ENCODE measurements at regions not wholly inside any gene's neighbourhood (a gene's known extent, or its start where the extent isn't known, plus 50 kb on each side); places are given as distances from the start of the nearest gene placed in this dataset.

DNA sequence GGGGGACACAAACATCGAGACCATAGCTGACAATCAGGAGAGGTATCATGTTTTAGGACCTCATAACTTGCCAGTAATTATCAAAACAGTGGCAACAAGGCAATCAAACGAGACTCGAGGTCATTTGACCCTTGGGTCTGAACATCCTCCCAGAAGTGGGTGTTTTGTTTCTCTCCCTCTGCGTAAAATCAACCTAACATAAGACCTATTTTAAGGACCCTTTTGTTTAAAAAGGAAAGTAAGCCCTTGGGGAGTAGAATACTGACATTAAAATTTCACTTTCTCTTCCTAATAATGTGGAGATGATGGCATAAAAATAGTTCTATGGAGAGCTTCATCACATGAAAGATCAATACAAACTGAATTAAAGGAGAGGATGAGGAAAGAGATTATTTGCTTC is 106.2 kb upstream of the PUDP start:
- intact Hi-C loops (cut with micrococcal nuclease; ENCODE audit: unreplicated experiment), result no loop called here
- POLR2A ChIA-PET, result no interaction called here
- Histone ChIP-seq H3K4me2 (ENCODE audit: low read depth, low read length) (no peak overlapping the region), H3K9me3 (ENCODE audit: low read length) (no peaks in the 10 kb centered on the region), H2AFZ (ENCODE audit: low read length) (no peak overlapping the region), H3K4me1 (ENCODE audit: insufficient read depth, low read length) (no peaks in the 10 kb centered on the region), H3K27ac (ENCODE audit: extremely low read length, insufficient read depth, low read length) (no peak overlapping the region), H3K4me3 (replicated peaks in 1 of 3; ENCODE audit: insufficient read depth in 1 of 3, low read depth in 2 of 3, low read length in 3 of 3) (no peak overlapping the region), H3K27me3 (ENCODE audit: control insufficient read depth in 1 of 2, insufficient read depth in 2 of 2, low read length in 2 of 2) (no peaks in the 10 kb centered on the region), H3K79me2 (ENCODE audit: insufficient read depth, low read length) (no peaks in the 10 kb centered on the region), H4K20me1 (ENCODE audit: insufficient read depth, low read length) (no peaks in the 10 kb centered on the region), H3K36me3 (replicated peaks in 1 of 2; ENCODE audit: control insufficient read depth in 1 of 2, insufficient read depth in 2 of 2, low read length in 2 of 2) (no peaks in the 10 kb centered on the region), H3K9ac (ENCODE audit: insufficient read depth, low read depth, low read length) (no peak overlapping the region)
- FAIRE-seq (no peak), ATAC-seq (no peak), DNase-seq (ENCODE audit: low spot score) (no peak)
- BruUV-seq (replicated peaks), result no TSS peak
- 96% methylated on average over 3 of the region's 4 CpGs for WGBS (ENCODE audit: low lambda C conversion rate)
- CTCF ChIA-PET (ENCODE audit: low intra/inter-chr PET ratio, low total read pairs), result no interaction called here
- in situ Hi-C loops (cut with HindIII; ENCODE audit: extremely low pct_ligation_motif_present, low pct_unique_long_range_greater_than_20kb), result no loop called here
- TF ChIP-seq ZNF292 (CRISPR knock-in tag; IDR thresholded peaks at IDR 0.05; ENCODE audit: borderline replicate concordance, low read depth) (no peak), SMARCE1 (IDR thresholded peaks at IDR 0.05; ENCODE audit: borderline replicate concordance) (no peak), IRX3 (CRISPR knock-in tag; IDR thresholded peaks at IDR 0.05; ENCODE audit: borderline replicate concordance, low read depth) (no peak), TARDBP (CRISPR knock-in tag; IDR thresholded peaks at IDR 0.05) (no peak), ARNT (IDR thresholded peaks at IDR 0.05) (no peak), EP300 (IDR thresholded peaks at IDR 0.05; ENCODE audit: low read depth in 2 of 2, low read length in 2 of 2) (no peak), EP300 (CRISPR knock-in tag; IDR thresholded peaks at IDR 0.05; ENCODE audit: borderline replicate concordance) (no peak), TCF7L2 (IDR thresholded peaks at IDR 0.05; ENCODE audit: low read depth, low read length) (no peak), SP2 (CRISPR knock-in tag; IDR thresholded peaks at IDR 0.05) (no peak)

DNA sequence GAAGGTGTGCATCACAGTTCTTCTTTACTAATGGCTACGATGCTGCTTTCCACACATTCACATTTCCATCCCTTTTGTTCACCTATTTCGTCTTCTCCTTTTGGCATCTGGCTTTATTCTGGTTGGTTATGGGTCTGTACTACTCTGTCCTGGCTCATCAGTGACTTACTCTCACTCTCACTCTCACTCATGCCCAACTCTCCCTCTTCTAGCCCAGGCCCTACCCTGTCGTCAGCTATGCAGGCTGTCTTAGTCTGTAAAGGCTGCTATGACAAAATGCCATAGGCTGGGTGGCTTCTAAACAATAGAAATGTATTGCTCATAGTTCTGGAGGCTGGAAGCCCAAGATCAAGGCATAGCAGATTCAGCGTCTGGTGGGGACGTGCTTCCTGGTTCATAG is 105.6 kb upstream of the PUDP start:
- Histone ChIP-seq H3K9me3 (ENCODE audit: low read length) (no peaks in the 10 kb centered on the region), H3K4me3 (replicated peaks in 1 of 3; ENCODE audit: insufficient read depth in 1 of 3, low read depth in 2 of 3, low read length in 3 of 3) (no peak overlapping the region), H3K79me2 (ENCODE audit: insufficient read depth, low read length) (no peaks in the 10 kb centered on the region), H4K20me1 (ENCODE audit: insufficient read depth, low read length) (no peaks in the 10 kb centered on the region), H3K36me3 (replicated peaks in 1 of 2; ENCODE audit: control insufficient read depth in 1 of 2, insufficient read depth in 2 of 2, low read length in 2 of 2) (no peaks in the 10 kb centered on the region), H2AFZ (ENCODE audit: low read length) (no peak overlapping the region), H3K27ac (ENCODE audit: extremely low read length, insufficient read depth, low read length) (no peak overlapping the region), H3K27me3 (ENCODE audit: control insufficient read depth in 1 of 2, insufficient read depth in 2 of 2, low read length in 2 of 2) (no peaks in the 10 kb centered on the region), H3K4me1 (ENCODE audit: insufficient read depth, low read length) (no peaks in the 10 kb centered on the region), H3K9ac (ENCODE audit: insufficient read depth, low read depth, low read length) (no peak overlapping the region), H3K4me2 (ENCODE audit: low read depth, low read length) (no peak overlapping the region)
- no peak for FAIRE-seq
- intact Hi-C loops (cut with micrococcal nuclease; ENCODE audit: unreplicated experiment) (no loop called here), in situ Hi-C loops (cut with HindIII; ENCODE audit: extremely low pct_ligation_motif_present, low pct_unique_long_range_greater_than_20kb) (no loop called here)
- 89% methylated on average over 3 of the region's 5 CpGs for WGBS (ENCODE audit: low lambda C conversion rate)
- ChIA-PET CTCF (ENCODE audit: low intra/inter-chr PET ratio, low total read pairs) (no interaction called here), POLR2A (no interaction called here)
- DNase-seq (ENCODE audit: low spot score), result no peak
- ATAC-seq, result no peak
- no TSS peak for BruUV-seq (replicated peaks)
- TF ChIP-seq TAF1 (CRISPR knock-in tag; IDR thresholded peaks at IDR 0.05) (no peak), ZNF451 (CRISPR knock-in tag; IDR thresholded peaks at IDR 0.05) (no peak), ZNF235 (CRISPR knock-in tag; IDR thresholded peaks at IDR 0.05; ENCODE audit: borderline replicate concordance) (no peak)
- TF ChIP-seq, protein P1, sequence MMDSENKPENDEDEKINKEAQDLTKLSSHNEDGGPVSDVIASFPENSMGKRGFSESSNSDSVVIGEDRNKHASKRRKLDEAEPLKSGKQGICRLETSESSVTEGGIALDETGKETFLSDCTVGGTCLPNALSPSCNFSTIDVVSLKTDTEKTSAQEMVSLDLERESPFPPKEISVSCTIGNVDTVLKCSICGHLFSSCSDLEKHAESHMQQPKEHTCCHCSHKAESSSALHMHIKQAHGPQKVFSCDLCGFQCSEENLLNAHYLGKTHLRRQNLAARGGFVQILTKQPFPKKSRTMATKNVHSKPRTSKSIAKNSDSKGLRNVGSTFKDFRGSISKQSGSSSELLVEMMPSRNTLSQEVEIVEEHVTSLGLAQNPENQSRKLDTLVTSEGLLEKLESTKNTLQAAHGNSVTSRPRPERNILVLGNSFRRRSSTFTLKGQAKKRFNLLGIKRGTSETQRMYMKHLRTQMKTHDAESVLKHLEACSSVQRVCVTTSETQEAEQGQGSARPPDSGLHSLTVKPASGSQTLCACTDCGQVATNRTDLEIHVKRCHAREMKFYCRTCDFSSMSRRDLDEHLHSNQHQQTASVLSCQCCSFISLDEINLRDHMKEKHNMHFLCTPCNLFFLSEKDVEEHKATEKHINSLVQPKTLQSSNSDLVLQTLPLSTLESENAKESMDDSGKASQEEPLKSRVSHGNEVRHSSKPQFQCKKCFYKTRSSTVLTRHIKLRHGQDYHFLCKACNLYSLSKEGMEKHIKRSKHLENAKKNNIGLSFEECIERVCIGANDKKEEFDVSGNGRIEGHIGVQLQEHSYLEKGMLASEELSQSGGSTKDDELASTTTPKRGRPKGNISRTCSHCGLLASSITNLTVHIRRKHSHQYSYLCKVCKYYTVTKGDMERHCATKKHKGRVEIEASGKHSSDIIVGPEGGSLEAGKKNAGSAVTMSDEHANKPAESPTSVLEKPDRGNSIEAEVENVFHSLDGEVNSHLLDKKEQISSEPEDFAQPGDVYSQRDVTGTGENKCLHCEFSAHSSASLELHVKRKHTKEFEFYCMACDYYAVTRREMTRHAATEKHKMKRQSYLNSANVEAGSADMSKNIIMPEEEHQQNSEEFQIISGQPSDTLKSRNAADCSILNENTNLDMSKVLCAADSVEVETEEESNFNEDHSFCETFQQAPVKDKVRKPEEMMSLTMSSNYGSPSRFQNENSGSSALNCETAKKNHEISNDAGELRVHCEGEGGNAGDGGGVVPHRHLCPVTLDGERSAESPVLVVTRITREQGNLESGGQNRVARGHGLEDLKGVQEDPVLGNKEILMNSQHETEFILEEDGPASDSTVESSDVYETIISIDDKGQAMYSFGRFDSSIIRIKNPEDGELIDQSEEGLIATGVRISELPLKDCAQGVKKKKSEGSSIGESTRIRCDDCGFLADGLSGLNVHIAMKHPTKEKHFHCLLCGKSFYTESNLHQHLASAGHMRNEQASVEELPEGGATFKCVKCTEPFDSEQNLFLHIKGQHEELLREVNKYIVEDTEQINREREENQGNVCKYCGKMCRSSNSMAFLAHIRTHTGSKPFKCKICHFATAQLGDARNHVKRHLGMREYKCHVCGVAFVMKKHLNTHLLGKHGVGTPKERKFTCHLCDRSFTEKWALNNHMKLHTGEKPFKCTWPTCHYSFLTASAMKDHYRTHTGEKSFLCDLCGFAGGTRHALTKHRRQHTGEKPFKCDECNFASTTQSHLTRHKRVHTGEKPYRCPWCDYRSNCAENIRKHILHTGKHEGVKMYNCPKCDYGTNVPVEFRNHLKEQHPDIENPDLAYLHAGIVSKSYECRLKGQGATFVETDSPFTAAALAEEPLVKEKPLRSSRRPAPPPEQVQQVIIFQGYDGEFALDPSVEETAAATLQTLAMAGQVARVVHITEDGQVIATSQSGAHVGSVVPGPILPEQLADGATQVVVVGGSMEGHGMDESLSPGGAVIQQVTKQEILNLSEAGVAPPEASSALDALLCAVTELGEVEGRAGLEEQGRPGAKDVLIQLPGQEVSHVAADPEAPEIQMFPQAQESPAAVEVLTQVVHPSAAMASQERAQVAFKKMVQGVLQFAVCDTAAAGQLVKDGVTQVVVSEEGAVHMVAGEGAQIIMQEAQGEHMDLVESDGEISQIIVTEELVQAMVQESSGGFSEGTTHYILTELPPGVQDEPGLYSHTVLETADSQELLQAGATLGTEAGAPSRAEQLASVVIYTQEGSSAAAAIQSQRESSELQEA (CRISPR knock-in tag; IDR thresholded peaks at IDR 0.05; ENCODE audit: not compliant biosample characterization), result no peak

Measured in HepG2 (cell line).